ENCODE measurements at regions not wholly inside any gene's neighbourhood (a gene's known extent, or its start where the extent isn't known, plus 50 kb on each side); places are given as distances from the start of the nearest gene placed in this dataset.
"Not testable (repeated sequence)": the region's sequence is repeated elsewhere in the genome, so short reads cannot be mapped to it uniquely, and the experiment has no call there.

DNA sequence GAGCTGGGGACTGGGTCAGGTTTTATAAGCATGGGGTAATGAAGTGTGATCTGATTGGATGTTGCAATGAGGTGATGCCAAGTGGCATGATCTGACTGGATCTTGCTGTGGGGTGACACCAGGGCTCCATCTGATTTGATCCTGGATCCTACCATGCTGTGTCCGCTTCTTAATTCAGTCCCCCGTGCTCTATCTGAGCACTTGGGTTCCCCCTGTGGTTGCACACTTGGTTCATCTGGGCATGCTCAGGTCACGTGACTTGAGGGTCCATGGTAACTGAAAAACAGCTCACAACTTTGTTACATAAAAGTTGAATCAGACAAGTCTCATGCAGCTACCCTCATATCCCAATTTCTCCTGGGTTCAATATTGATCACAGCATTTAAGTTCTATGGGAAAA, 448.6 kb upstream of the NRP1 start:
- no peak for DNase-seq (ENCODE audit: low spot score)

DNA sequence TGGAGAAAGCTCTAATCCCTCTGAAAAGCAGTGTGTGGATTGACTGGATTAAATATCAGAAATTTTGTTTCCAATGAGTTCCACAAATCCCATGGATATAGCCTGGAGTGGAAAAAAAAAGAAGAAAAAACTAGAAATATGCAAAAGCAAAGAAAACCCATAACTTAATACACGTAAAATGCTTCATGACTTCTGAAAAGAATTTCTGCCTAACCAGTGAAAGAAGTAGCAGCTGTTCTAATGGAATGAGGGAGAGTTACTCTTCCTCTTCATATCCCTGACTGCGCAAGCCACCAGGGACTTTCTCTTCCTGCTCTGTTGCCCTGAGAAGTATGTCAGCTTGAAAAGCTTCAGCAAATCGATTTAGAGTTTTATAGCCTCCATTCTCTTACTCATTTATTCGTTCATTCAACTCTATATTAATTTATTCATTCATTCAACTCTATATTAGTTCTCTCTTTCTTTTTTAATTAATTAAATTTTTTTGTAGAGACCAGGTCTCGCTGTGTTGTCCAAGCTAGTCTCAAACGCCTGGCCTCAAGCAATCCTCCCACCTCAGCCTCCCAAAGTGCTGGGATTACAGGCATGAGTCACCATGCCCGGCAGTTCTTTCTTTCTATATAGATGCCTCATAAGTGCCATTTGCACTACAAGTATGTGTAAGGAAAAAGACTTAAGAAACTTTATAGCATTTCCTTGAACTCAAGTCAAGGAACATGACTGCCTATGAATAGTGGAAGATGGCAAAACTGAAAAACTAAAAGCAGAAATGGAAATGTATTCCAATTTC, 447.3 kb upstream of the NRP1 start:
- no peak for DNase-seq (ENCODE audit: low spot score)

DNA sequence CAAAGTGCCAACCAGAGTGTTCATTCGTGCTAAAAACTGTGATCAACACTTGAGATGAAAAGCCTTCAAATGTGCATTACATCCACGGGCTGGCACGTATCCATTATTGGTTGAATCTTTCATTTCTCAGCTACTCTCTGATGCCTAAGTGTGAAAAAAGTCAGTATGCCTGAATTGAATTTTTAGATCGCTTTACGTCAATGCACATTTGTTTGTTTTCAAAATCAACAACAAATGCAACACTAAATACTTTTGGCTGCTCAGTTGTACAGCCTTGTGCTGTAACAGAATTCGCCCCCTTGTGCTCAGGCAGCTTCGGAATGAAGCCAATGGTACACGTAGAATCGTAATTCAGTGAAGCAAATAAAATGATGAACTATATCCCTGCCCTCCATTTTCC, 446.5 kb upstream of the NRP1 start:
- no peak for DNase-seq (ENCODE audit: low spot score)

DNA sequence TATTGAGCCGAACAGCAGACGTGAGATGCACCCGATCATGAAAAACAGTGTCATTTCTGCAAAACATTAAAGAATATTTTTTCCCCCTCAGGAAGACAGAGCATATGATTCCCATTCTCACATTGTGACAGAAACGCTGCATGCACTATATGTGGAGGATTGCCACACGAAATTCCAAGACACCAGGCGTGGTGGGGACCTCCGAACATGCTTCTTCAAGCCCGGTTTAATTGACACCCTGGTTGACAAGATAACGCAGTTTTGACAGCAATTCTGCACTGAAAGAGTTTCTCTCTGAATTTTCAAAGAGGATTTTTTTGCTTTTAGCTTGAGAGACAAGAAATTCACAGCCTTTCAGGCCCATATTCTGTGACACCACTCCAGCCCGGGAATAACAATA, 442.8 kb upstream of the NRP1 start:
- DNase-seq (ENCODE audit: low spot score), result no peak

DNA sequence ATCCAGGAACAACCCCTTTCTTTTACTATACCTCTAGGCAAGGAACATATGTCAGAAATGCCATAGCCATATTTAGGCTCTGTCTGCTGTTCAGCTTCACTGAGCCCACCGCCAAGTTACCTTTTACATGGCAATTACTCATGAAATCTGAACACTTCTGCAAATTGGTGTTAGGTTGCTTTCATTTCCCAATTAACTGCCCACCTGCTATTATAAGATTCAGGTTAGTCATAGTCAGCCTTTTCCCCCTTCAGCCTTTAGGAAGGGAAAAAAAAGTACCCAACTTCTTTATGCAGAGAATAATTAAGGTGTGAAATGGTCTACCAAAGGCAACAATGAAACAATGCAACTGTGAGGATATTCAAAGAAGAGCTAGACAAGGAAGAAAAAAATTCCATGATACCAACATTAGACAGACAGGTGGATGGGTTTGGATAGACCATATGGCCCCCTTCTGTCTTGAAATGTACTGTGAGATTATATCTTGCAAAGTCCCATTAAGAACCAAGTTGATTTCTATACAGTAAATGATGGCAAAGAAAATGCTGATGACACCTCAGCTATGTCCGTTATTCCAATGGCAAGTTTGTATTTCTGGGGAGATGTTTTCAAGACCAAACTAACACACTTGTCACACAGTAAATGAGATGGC, 442.1 kb upstream of the NRP1 start:
- DNase-seq (ENCODE audit: low spot score), result no peak

DNA sequence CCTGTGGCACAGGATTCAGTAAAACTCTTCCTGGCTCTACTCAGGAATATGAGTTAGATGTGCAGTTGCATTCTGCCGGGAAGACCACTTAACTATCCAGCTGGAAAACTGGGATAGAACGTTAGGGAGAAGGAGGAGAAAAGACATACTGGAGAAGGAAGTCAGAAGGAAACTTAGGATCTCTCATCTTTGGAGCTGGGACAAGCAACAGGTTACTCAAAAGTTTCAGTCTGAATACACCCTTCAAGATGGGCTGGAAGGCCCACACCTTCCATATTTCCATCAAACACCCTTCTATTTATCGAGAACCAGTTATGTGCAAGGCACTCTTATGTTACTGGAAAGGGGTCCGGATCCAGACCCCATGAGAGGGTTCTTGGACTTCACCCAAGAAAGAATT, 440.4 kb upstream of the NRP1 start:
- no peak for DNase-seq (ENCODE audit: low spot score)

DNA sequence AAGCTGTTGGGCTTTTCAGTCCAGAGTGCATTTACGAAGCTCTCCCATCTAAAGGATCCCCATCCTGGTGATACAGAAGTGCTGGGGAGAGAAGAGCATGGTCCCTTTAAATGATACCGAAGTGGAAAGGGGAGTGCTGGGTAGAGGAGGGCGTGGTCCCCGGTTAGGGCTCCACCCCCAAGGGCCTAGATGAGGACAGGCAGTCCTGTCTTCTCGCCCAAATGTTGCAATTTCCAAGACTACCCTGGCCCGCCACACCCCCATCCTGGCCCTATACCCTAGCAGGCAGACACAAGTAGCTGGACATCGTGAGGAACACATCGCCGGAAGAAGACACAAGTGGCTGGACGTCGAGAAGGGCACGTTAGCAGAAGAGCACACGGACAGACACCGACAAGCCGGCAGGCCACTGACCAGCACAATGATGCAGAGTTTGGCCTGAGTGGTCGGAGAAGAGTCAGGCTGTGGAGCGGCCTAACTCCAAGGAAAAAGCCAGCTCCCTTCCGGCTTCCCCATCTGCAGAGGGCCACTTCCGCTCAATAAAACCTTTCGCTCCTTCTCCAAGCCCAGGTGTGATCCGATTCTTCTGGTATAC, 439.5 kb upstream of the NRP1 start:
- DNase-seq (ENCODE audit: low spot score), result no peak

DNA sequence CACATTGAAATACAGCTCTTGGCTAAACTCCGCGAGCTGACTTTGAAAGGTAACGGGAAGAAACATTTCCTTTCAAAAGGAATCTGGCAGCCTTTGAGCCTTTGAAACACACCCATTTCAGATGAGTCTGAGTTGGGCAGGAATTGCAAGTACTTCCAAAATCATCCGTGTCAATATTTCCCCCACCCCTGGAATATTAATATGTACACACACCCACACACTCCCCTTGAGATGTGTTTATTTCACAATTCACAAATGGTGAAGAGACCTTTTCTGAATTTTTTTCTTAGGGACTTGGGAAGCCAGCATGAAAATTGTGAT, 438.7 kb upstream of the NRP1 start:
- DNase-seq (ENCODE audit: low spot score), result no peak

DNA sequence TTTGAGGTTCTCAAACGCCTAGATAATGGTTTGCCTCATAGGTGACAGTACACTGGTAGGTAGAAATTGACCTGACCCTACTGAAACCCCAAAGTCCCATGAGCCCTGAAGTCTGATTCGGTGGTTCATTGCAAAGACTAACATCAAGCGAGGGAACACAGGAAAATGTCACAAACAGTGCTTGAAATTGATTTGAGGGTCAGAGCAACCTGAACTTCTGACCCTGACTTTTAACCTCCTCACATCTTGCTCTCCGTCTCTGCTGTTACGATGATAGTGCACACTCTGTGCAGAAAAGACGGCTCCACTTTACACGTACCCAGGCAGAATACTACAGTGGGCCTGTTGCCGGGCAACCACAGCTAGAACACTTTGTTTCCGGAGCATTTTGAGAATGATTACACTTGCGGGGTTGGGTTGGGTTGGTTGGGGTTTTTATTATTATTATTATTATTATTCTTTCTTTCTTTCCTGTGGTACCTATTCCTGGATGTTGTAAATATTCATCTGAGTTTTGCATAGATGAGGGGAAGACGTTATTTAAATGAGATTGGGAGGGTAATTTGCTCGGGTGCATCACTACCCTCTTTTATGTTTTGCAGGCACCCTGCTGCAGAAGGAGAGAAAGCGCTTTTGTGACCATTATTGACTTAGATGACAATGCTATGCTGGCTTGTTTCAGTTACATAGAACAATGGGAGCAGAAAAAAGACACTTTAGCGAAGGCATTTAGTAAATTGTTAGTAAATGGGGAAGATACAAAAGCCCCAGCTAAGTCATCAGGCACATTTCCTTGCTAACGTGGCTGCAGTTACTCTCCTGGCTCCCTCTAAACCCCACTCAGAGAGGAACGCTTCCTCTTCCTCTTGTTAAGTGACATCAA, 438.1 kb upstream of the NRP1 start:
- DNase-seq (ENCODE audit: low spot score), result no peak

DNA sequence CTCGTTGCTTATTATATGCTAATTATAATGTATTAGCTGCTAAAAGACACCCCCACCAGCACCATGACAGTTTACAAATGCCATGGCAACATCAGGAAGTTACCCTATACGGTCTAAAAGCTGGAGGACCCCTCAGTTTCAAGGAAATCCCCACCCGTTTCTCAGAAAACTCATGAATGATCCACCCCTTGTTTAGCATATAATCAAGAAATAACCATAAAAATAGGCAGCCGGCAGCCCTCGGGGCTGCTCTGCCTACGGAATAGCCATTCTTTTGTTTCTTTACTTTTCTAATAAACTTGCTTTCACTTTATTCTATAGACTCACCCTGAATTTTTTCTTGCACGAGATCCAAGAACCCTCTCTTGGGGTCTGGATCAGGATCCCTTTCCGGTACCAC, 437.4 kb upstream of the NRP1 start:
- DNase-seq (ENCODE audit: low spot score), result not testable (repeated sequence)

DNA sequence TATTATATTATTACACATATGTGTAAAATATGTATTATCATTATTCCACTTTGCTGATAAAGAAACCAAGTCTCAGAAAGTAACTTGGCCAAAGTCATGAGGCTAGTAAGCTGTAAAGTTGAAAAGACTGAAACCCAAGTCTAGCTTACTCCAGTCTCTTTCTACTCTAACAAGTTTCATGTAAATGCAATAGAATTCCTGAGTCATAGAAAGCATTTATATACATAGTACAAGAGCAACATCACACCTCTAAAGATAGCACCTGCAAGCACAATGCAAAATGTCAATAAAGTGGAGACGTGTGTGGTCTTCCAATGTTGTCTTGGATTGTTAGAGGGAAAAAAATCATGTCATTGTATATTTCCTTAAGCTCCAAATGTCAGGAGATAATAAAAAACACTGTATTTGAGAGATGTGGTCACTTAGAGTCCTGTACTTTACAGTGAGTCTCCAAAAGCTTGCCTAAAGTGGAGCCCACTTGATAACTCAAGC, 430.3 kb upstream of the NRP1 start:
- DNase-seq (ENCODE audit: low spot score), result no peak

DNA sequence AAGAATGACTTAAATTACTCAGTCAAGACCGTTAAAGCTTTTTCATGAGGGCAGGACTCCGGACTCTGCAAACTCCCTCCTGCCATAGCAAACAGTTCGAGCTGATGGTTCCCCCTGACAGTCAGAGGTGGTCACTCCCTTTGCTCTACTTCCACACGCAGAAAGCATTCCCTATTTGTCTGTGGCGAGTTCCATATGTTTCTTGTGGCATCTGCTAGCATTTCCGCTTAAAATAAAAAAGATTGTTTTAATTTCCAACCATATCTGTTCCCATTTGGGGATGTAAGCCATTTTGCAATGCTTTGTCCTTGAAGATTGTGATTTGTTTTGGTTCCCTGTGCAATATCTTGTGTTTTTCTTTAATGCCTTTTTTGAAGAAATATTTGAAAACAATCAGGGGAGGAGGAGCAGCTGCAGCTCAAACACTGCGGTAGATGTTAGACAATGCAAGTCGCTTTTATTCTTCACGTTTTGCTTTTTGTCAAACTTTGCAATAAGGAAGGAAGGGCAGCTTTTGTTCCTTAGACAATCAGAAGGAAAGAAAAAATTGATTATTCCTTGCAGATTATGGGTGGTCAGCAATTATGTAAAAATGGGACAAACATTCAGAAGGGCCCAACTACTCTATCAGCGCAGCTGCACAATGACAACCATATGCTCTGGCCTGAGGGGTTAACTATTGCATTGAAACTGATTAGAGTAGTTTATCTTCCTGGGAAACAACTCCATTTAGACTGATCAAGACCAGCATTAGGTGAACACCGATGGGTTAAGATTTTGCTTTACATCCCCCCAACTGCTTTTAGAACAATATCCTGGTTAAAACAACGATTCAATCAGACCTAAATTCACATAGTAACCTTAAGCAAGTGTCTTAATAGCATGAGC, 425.8 kb upstream of the NRP1 start:
- DNase-seq (ENCODE audit: low spot score), result no peak

DNA sequence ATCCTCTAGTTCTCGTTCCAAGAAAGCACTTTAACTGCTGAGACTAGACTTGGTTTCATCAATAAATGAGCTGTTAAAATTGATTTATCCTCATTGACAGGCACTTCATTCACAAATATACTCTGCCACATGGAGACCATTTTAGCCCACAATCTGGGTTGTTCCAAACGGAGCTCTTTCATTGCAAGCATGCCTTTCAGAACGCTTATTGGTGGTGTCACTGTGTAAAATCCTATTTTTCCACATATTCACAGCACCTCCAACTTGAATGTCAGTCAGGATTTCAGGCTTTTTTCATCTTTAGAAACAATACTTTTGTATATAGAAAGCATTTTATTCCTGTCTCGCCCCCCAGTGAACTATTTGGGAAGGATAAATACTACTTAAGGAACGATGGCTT, 424.7 kb upstream of the NRP1 start:
- no peak for DNase-seq (ENCODE audit: low spot score)

DNA sequence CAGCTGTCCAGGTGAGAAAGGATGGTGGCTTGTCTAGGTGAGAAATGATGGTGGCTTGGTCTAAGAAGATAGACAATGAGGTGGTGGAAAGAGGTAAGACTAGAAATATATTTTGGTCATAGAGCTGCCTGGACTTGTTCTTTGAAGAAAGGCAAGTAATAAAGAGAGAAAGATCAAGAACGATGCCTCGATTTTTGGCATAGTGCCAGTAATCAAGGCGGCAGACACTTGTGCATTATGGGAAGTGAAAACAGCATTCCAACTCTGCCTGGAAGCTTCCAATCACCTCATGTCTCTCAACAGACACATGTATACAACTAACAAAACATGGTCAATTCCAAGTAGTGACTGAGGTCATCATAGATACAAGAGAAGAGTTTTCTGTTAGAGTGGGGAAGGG, 423.8 kb upstream of the NRP1 start:
- DNase-seq (ENCODE audit: low spot score), result no peak

DNA sequence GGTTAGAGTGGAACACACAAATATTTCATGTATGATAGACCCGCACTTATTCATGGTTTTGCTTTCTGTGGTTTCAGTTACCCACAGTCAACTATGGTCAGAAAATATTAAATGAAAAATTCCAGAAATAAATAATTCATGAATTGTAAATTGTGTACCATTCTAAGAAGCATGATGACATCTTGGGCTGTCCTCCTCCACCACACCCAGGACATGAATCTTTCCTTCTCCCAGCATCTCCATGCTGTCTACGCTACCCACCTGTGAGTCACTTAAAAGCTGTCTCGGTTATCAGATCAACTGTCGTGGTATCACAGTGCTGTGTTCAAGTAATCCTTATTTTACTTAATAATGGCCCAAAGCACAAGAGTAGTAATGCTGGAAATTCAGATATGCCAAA, 419.6 kb upstream of the NRP1 start:
- DNase-seq (ENCODE audit: low spot score), result no peak

DNA sequence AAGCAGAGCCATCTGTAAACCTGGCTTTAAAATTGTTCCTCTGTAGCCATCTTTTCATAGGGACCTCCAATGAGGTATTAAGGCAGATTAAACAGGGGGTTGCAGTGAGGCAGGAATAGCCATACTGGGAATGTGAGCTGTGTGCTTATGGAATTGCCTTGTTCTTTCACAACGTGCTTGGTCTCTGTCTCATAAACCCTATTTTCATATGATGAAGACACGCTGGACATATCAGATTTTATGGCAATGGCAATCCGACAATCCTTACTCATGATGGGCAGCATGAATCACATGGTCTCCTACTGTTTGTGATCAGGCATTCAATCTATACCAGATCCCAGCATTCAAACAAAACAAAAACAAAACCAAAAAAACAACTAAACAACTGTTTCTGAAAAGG, 418.9 kb upstream of the NRP1 start:
- no peak for DNase-seq (ENCODE audit: low spot score)

DNA sequence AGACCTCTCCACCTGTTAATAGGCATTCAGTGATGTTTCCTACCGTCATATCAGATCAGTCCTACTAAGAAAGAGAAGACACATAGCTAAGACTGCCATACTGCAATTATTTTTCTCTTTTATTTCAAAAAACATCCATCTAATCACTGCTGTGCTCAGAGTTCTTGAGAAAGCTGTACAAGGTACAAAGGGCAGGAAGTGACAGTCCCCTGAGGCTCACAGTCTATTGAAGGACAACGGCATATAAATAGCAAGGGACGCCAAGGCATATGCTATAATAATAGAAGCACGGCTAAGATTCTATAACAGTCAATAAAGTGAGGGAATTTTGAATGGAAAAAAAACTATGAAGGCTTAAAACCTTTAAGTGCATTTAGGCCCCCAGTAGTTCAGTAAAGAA, 415.3 kb upstream of the NRP1 start:
- DNase-seq (ENCODE audit: low spot score), result no peak

DNA sequence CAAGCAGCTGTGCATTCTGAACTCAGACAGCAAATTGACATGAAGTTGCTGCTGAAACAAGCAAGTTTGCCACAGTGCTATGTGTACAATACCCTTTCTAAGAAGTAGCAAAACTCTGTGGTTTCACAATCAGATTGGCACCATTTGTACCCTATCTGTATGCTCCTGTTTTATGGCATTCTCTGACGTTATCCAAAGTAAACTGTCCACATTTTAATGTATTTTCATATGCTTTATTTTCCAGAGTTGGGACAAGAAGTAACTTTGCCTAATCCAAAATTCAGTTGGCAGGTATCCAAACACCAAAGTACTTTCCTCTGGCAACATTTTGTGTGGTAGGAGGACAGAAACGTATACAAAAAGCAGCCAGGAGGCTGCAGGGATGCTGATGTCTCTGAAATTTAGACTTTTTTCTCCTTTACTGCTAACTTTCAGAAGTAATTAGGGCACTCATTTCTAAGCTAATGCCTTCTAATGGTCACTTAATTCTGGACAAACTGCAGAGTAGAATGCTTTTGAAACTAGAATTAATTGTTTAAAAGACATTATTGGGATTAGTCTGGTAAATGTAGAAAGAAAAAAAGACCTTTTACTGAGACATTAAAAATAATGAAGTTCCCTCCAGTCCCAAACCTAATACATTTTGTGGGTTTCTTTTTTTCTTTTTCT, 414.7 kb upstream of the NRP1 start:
- DNase-seq (ENCODE audit: low spot score), result no peak

DNA sequence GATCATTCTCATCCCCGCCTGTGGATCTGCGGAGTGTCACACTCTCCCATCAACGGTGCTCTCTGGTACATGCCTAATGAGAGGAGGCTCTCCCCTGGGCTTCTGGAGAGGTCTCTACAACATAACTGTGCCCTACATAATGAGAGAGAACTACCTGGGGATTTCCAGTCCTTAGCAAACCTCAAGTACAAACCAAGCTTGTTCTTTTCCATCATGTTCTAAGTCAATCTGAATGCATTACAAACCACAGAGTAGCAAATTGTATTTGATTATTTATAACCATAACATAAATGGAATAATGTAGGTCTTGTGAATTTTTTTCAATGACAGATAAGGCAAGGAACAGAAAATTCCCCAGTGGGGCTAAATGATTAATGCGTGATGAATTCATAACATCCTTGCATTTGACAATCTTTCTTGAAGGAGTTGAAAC, 412.4 kb upstream of the NRP1 start:
- no peak for DNase-seq (ENCODE audit: low spot score)

DNA sequence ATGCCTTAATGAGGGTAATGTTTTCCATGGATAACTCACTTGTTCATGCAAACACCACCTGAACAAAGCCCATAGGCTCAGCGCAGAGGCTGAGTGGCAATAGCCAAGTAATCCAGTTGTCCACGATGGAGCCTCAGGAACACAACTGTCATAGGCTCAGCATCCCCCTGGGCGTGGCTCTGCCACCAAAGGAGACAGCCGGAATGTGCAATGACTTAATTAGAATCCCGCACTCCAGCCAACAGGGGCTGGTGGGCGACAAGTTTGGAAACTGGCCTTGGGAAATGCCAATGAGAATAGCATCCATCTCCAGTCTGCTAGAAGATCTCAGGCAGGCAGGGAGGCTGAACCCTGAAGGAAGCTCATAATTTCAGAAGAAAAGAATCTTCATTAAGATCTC, 411.7 kb upstream of the NRP1 start:
- no peak for DNase-seq (ENCODE audit: low spot score)

DNA sequence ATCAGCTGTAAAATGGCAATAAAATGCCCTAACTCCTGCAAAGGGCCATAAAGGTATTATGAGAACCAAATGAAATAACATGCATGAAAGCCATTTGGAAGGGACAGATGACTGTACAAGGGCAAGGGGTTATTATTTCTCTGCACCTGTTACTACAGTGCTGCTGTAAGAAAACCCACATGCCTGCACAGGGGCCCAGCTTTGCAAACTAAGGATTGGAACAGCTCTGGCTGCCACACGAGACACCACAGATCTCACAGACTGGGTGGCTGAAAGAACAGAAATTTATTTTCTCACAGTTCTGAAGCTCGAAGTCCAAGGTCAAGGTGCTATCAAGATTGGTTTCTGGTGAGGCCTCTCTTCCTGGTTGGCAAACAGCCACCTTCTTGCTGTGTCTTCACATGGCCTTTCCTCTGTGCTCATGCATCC, 409.0 kb upstream of the NRP1 start:
- DNase-seq (ENCODE audit: low spot score), result no peak

Data from AG08396 (cell line).